HG03571 (cell line): ENCODE measurements at regions not wholly inside any gene's neighbourhood (a gene's known extent, or its start where the extent isn't known, plus 50 kb on each side); places are given as distances from the start of the nearest gene placed in this dataset.

ENCODE experiments used
- ATAC-seq: cut with Tn5 transposase; IDR thresholded peaks from one replicate; pipeline ENCODE4 v1.9.1; 2021; ENCODE audit not compliant: unreplicated experiment

GRCh38 chr1:29651246-29651645 lies 414.9 kb downstream of the PTPRU start:
- no peak for ATAC-seq

- no peak for ATAC-seq
Observed at GRCh38 chr1:29650476-29650875, 414.2 kb downstream of the PTPRU start.

- no peak for ATAC-seq
Observed at GRCh38 chr1:29650041-29650400, 413.7 kb downstream of the PTPRU start.

GRCh38 chr1:29649189-29650040 lies 413.1 kb downstream of the PTPRU start:
- no peak for ATAC-seq

GRCh38 chr1:29648798-29649188 lies 412.5 kb downstream of the PTPRU start:
- no peak for ATAC-seq

GRCh38 chr1:29648026-29648425 lies 411.7 kb downstream of the PTPRU start:
- ATAC-seq = no peak

- ATAC-seq = no peak
Observed at GRCh38 chr1:29647581-29647980, 411.3 kb downstream of the PTPRU start.

GRCh38 chr1:29646161-29646775 lies 409.9 kb downstream of the PTPRU start:
- no peak for ATAC-seq

- ATAC-seq = no peak
Observed at GRCh38 chr1:29645586-29645985, 409.3 kb downstream of the PTPRU start.

GRCh38 chr1:29644812-29645211 lies 408.5 kb downstream of the PTPRU start:
- no peak for ATAC-seq

GRCh38 chr1:29643838-29644440 lies 407.6 kb downstream of the PTPRU start:
- no peak for ATAC-seq

GRCh38 chr1:29643281-29643680 lies 407.0 kb downstream of the PTPRU start:
- no peak for ATAC-seq

GRCh38 chr1:29642519-29642918 lies 406.2 kb downstream of the PTPRU start:
- no peak for ATAC-seq

GRCh38 chr1:29641921-29642320 lies 405.6 kb downstream of the PTPRU start:
- ATAC-seq = no peak

- no peak for ATAC-seq
Observed at GRCh38 chr1:29640428-29640785, 404.1 kb downstream of the PTPRU start.

- ATAC-seq = no peak
Observed at GRCh38 chr1:29639741-29640427, 403.6 kb downstream of the PTPRU start.

- ATAC-seq = no peak
Observed at GRCh38 chr1:29639156-29639736, 402.9 kb downstream of the PTPRU start.

GRCh38 chr1:29638281-29638680 lies 402.0 kb downstream of the PTPRU start:
- no peak for ATAC-seq

GRCh38 chr1:29636936-29637335 lies 400.6 kb downstream of the PTPRU start:
- ATAC-seq = no peak

- ATAC-seq = no peak
Observed at GRCh38 chr1:29635501-29636263, 399.4 kb downstream of the PTPRU start.
